LNCAP (cell line): ENCODE measurements at regions not wholly inside any gene's neighbourhood (a gene's known extent, or its start where the extent isn't known, plus 50 kb on each side); places are given as distances from the start of the nearest gene placed in this dataset.

Experiments
- TF ChIP-seq, protein P1 (sequence below): fragments of 450-650 bp; IDR thresholded peaks from 2 replicates; pipeline ENCODE4 v1.5.1; 2017; ENCODE audit warnings: mild to moderate bottlenecking

DNA sequence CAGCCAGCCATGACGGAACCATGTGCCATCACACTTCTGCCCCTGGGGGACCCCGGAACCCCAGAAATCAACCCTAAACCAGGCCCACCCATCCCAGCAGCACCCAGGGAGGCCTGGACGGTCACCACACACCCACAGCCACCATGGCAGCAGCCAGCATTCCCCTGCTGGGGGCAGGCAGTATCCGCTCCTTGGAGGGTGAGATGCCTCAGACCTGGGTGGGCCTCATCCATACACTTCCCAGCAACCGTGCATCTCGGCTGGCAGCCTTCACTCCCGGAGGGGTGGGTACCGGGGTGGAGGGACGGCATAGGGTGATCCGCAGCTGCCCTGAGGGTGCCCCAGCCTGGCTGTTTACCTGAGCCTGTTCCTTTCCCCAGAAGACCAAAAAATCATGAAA is 69.1 kb upstream of the FAM20C start:
- TF ChIP-seq, protein P1, sequence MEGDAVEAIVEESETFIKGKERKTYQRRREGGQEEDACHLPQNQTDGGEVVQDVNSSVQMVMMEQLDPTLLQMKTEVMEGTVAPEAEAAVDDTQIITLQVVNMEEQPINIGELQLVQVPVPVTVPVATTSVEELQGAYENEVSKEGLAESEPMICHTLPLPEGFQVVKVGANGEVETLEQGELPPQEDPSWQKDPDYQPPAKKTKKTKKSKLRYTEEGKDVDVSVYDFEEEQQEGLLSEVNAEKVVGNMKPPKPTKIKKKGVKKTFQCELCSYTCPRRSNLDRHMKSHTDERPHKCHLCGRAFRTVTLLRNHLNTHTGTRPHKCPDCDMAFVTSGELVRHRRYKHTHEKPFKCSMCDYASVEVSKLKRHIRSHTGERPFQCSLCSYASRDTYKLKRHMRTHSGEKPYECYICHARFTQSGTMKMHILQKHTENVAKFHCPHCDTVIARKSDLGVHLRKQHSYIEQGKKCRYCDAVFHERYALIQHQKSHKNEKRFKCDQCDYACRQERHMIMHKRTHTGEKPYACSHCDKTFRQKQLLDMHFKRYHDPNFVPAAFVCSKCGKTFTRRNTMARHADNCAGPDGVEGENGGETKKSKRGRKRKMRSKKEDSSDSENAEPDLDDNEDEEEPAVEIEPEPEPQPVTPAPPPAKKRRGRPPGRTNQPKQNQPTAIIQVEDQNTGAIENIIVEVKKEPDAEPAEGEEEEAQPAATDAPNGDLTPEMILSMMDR = no peak

DNA sequence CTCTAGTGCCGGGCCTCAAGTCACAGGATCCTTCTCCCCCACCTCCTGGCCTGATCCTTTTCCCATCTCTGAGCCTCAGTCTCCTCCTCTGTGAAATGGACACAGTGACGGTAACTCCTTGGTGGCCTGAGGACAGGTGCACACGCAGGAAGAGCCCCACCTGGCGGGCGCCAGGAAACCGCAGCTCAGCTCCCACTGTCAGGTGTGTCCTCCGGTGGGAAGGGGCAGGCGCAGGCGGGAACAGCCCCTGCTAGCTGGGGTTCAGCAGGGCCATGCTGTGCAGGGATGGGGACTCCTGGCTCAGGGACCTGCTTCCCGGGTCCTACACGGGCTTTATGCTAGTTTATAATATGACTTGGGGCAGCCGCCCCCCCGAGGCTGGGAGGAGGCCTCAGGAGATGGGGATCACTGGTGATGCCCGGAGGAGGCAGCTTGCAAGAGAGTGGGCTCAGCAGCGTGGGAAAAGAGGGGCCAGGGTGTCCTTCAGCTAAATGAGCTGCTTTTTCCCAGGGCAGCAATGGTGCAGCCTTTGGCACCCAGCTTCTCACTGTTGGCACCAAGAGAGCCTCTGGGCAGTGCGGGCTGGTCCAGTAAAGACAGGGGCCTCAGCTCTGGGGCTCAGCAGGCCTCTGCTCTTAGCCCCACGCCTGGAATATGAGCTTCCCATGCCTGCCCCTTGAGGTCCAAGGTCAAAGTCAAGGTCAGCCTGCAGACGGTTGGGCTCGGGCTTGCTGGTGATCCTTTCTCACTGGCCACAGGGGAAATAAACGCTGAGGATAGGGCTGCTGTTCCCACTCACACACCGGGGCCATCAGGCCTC is 68.0 kb upstream of the FAM20C start:
- TF ChIP-seq, protein P1 = no peak

DNA sequence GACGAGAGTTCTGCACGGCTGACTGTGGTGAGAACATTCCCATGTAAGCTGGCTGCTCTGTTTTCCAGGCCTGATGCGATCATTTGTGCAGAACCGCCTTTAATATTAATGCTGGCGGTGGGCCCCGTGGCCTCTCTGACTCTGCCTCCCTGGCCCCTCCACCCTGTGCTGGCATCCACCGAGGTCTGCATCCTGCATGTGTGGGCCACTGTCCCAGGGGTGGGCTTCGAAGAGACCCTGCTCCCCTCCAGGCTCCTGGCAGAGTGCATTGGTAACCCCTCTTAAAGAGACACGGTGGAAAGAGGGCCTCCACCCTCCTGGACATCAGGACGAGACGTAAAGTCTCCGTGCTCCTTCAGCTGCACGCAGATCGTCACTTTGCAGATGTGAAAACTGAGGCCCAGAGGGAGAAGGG is 67.3 kb upstream of the FAM20C start:
- TF ChIP-seq, protein P1 = no peak

DNA sequence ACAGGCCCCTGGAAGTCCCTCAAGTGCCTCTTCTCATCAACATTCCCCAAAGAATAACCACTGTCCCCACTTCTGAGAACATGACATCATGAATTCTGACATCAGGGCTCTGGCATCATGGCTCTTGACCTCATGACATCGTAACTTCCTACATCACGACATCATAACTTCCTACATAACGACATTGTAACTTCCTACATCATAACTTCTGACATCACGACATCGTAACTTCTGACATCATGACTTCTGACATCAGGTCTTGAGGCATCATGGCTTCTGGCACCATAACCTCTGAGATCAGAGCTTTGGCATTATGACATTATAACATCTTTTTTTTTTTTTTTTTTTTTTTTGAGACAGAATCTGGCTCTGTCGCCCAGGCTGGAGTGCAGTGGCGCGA is 66.7 kb upstream of the FAM20C start:
- TF ChIP-seq, protein P1 = no peak

DNA sequence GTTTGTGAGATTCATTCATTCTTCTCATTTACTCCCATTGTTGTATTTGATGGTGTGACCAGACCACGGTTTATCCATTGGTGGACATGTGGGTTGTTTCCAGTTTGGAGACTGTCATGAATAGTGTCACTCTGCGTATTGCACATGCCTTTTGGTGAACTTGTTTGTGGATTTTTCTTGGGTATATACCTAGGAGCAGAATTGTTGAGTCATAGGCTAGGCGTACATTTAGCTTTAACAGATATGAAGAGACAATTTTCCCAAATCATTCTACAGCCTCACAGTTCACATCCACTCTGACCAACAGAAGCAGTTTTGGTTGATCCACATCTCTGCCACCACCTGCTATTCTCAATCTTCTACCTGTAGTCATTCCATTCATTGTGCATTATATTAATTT is 66.0 kb upstream of the FAM20C start:
- TF ChIP-seq, protein P1 = no peak

DNA sequence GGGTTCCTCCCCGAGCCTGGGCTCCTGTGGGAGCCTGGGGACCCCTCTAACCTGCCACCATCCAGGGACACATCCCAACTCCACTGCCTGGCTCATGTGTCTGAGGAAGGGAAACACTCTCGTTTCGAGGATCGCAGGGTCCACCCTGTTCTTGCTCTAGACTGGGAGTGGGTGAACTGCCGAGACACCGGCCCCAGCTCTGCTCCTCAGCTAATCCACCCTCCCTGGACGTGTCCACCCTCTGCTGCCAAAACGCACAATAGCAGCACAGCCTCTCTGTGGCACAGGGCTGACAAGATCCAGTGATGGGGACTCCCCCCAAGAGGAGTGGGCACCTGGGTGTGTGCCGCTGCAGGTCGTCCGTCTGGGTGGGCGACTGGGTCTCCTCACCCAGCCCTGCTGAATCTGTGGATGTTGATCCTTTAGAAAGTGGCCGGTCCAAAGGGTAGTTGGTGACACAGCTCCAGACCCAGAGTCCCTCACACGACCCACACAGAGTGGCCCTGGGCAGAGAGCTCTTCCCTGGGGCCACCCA is 65.2 kb upstream of the FAM20C start:
- TF ChIP-seq, protein P1 = no peak

DNA sequence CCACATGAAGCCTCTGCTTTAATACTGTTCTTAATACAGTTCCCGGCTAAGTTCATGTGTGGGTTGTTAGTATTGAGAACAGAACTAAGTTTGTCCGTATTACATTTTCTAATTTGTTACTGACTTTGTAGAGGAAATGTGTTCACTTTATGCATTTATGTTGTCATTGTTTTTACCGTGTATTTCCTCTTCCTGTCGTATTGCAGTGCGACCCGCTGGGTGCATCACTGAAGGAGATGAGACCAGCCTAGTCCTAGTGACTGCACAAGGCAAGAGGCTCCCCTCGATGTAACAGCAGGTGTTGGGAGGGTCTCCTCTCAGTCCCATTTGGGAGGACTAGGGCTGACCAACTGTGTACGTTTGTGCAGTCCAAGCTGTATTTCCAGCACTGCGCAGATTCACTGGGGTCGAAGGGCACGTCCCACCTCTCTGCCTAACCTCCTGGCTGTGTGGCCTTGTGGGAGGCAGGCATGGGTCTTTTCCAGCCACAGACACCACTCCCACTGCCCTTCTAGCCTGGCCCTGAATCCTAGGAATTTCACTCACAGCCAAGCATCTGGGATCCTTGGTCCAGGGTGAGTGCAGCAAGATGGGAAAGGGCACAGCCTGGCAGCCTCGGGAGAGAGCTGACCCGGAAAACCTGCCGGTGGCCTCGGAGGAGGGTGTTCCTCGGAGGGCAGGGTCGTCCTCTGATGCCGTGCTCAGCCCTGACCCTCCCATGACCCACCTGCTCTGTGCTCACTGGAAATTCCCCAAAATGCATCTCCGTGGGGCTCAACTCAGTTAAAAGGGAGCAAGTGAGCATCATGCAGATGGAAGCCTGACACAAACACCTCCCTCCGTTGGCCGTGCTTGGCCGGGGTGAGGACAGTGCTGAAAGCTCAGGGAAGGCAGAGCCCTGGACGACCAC is 63.9 kb upstream of the FAM20C start:
- TF ChIP-seq, protein P1 = no peak
